ENCODE measurements at regions not wholly inside any gene's neighbourhood (a gene's known extent, or its start where the extent isn't known, plus 50 kb on each side); places are given as distances from the start of the nearest gene placed in this dataset.

GRCh38 chr6:137810554-137811120 lies 56.4 kb upstream of the TNFAIP3 start:
- no peak for TF ChIP-seq CTCF (IDR thresholded peaks at IDR 0.05; ENCODE audit: borderline replicate concordance, extremely low read depth, insufficient read depth)
- H3K9ac ChIP-seq (ENCODE audit: low read length in 3 of 3): no peak overlapping the region
- no peaks in the 10 kb centered on the region for H3K9me3 ChIP-seq (ENCODE audit: control insufficient read depth in 2 of 3, insufficient read depth in 1 of 3, low read length in 3 of 3)
- no peaks in the 10 kb centered on the region for H3K36me3 ChIP-seq (ENCODE audit: control insufficient read depth in 2 of 3, insufficient read depth in 3 of 3, low read length in 3 of 3)
- no peak for DNase-seq
- intact Hi-C loops (cut with DNase I): no loop called here
- FAIRE-seq: no peak
- H3K4me1 ChIP-seq (ENCODE audit: control insufficient read depth in 2 of 3, insufficient read depth in 2 of 3, low read depth in 1 of 3, low read length in 3 of 3): peaks cover 0 to 7% (median 0%) of the 10 kb centered on the region in 3 donors
- H3K27ac ChIP-seq (ENCODE audit: low read depth in 2 of 2, low read length in 2 of 2): no peak overlapping the region
- no peaks in the 10 kb centered on the region for H3K27me3 ChIP-seq (ENCODE audit: control insufficient read depth, insufficient read depth, low read length)
- no peak overlapping the region for H3K4me3 ChIP-seq (ENCODE audit: low read length in 3 of 3)

- intact Hi-C loops (cut with DNase I): no loop called here
- TF ChIP-seq CTCF (IDR thresholded peaks at IDR 0.05; ENCODE audit: borderline replicate concordance, extremely low read depth, insufficient read depth): no peak
- H3K36me3 ChIP-seq (ENCODE audit: control insufficient read depth in 2 of 3, insufficient read depth in 3 of 3, low read length in 3 of 3): no peaks in the 10 kb centered on the region
- H3K27me3 ChIP-seq (ENCODE audit: control insufficient read depth, insufficient read depth, low read length): no peaks in the 10 kb centered on the region
- peaks cover 0 to 7% (median 0%) of the 10 kb centered on the region in 3 donors for H3K4me1 ChIP-seq (ENCODE audit: control insufficient read depth in 2 of 3, insufficient read depth in 2 of 3, low read depth in 1 of 3, low read length in 3 of 3)
- FAIRE-seq: no peak
- DNase-seq: peak in 4 of 5 donors; percentile 18 to 89 (median 40)
- no peak overlapping the region for H3K27ac ChIP-seq (ENCODE audit: low read depth in 2 of 2, low read length in 2 of 2)
- no peak overlapping the region for H3K4me3 ChIP-seq (ENCODE audit: low read length in 3 of 3)
- no peaks in the 10 kb centered on the region for H3K9me3 ChIP-seq (ENCODE audit: control insufficient read depth in 2 of 3, insufficient read depth in 1 of 3, low read length in 3 of 3)
- H3K9ac ChIP-seq (ENCODE audit: low read length in 3 of 3): no peak overlapping the region
These were observed 55.7 kb upstream of the TNFAIP3 start for GRCh38 chr6:137811121-137811915.

GRCh38 chr6:137811916-137812553 lies 55.0 kb upstream of the TNFAIP3 start:
- no peaks in the 10 kb centered on the region for H3K27me3 ChIP-seq (ENCODE audit: control insufficient read depth, insufficient read depth, low read length)
- no peaks in the 10 kb centered on the region for H3K36me3 ChIP-seq (ENCODE audit: control insufficient read depth in 2 of 3, insufficient read depth in 3 of 3, low read length in 3 of 3)
- H3K4me3 ChIP-seq (ENCODE audit: low read length in 3 of 3): no peak overlapping the region
- H3K27ac ChIP-seq (ENCODE audit: low read depth in 2 of 2, low read length in 2 of 2): no peak overlapping the region
- FAIRE-seq (no peak), DNase-seq (no peak)
- intact Hi-C loops (cut with DNase I): no loop called here
- no peaks in the 10 kb centered on the region for H3K9me3 ChIP-seq (ENCODE audit: control insufficient read depth in 2 of 3, insufficient read depth in 1 of 3, low read length in 3 of 3)
- H3K9ac ChIP-seq (ENCODE audit: low read length in 3 of 3): no peak overlapping the region
- H3K4me1 ChIP-seq (ENCODE audit: control insufficient read depth in 2 of 3, insufficient read depth in 2 of 3, low read depth in 1 of 3, low read length in 3 of 3): peaks cover 0 to 7% (median 0%) of the 10 kb centered on the region in 3 donors
- no peak for TF ChIP-seq CTCF (IDR thresholded peaks at IDR 0.05; ENCODE audit: borderline replicate concordance, extremely low read depth, insufficient read depth)
